Body of pancreas (tissue), 4 donors: ENCODE measurements at regions not wholly inside any gene's neighbourhood (a gene's known extent, or its start where the extent isn't known, plus 50 kb on each side); places are given as distances from the start of the nearest gene placed in this dataset.

Experiments used
- ATAC-seq: fragments of 150-250 bp; one replicate; pipeline ENCODE4 v1.9.1; 2016
- DNase-seq, 4 donors: peaks; one replicate each; pipeline ENCODE4 v3.0.0-alpha.2; 2019
- H3K27ac ChIP-seq, 4 donors: fragments of 200-600 bp; sonication (generic); 1 replicate in 3 of 4; 2 replicates in 1 of 4; pipeline versions ENCODE4 v1.5.1 to v1.6.1; 2016 to 2019; ENCODE audit warnings: mild to moderate bottlenecking in 1 of 4, mixed read lengths in 1 of 4, moderate library complexity in 1 of 4
- H3K27me3 ChIP-seq, 2 donors: fragments of 200-600 bp; sonication (generic); one replicate each; pipeline ENCODE4 v1.6.0; 2016; ENCODE audit warnings: mild to moderate bottlenecking in 1 of 2
- H3K36me3 ChIP-seq, 2 donors: fragments of 200-600 bp; sonication (generic); replicated peaks in 1 of 2; 2 replicates each; pipeline ENCODE4 v1.5.1; 2016; ENCODE audit warnings: low read depth in 2 of 2; ENCODE audit not compliant: insufficient read depth in 1 of 2
- H3K4me1 ChIP-seq: fragments of 200-600 bp; sonication (generic); one replicate; pipeline ENCODE4 v1.6.0; 2016
- H3K4me3 ChIP-seq, 2 donors: fragments of 200-600 bp; sonication (generic); 1 replicate in 1 of 2; 2 replicates in 1 of 2; pipeline ENCODE4 v1.5.1; 2016 to 2019
- H3K9me3 ChIP-seq, 3 donors: fragments of 200-600 bp; sonication (generic); 1 replicate in 2 of 3; 2 replicates in 1 of 3; pipeline ENCODE4 v1.5.1; 2016
- POLR2A ChIP-seq, 3 donors: fragments of 450-650 bp; IDR thresholded peaks; one replicate each; pipeline ENCODE4 v1.6.1; 2016; ENCODE audit warnings: antibody characterized with exemption in 3 of 3, mild to moderate bottlenecking in 2 of 3
- WGBS, 2 donors: methylation state at CpG; one replicate each; pipeline ENCODE4 v1.1.5; 2017; 5-methylcytosine and 5-hydroxymethylcytosine counted together
- intact Hi-C: fragments of 100-400 bp; cut with DNase I; formaldehyde crosslinking; loops from one replicate; pipeline ENCODE4 v1.15.1; 2023
- TF ChIP-seq, protein P1 (sequence below), 7 experiments: fragments of 450-650 bp in 4 of 7; fragments of 200-600 bp in 3 of 7; sonication (generic) in 3 of 7; IDR thresholded peaks; one replicate each; pipeline ENCODE4 v1.5.1; 2016 to 2019; ENCODE audit warnings: antibody characterized with exemption in 7 of 7

DNA sequence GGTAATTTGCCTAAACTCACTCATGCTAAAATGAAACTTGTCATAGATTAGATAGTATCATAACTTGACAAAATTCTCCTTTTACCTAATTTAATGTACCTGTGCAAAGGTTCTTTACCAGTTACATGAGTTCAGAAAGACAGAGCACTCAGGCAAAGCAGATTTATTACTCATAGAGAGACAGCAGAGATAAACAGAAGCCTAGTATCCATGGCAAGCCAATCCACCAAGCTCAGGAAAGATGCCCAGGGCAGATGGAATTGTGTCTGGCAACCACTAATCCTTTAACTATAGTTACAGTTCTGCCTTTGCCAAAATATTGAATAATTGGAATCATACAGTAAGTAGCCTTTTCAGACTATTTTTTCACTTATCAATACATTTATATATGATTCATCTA is 826.2 kb downstream of the TECRL start:
- no peaks in the 10 kb centered on the region for H3K36me3 ChIP-seq
- H3K27me3 ChIP-seq = no peaks in the 10 kb centered on the region
- no peaks in the 10 kb centered on the region for H3K9me3 ChIP-seq
- TF ChIP-seq POLR2A (IDR thresholded peaks at IDR 0.05) = no peak
- TF ChIP-seq, protein P1, sequence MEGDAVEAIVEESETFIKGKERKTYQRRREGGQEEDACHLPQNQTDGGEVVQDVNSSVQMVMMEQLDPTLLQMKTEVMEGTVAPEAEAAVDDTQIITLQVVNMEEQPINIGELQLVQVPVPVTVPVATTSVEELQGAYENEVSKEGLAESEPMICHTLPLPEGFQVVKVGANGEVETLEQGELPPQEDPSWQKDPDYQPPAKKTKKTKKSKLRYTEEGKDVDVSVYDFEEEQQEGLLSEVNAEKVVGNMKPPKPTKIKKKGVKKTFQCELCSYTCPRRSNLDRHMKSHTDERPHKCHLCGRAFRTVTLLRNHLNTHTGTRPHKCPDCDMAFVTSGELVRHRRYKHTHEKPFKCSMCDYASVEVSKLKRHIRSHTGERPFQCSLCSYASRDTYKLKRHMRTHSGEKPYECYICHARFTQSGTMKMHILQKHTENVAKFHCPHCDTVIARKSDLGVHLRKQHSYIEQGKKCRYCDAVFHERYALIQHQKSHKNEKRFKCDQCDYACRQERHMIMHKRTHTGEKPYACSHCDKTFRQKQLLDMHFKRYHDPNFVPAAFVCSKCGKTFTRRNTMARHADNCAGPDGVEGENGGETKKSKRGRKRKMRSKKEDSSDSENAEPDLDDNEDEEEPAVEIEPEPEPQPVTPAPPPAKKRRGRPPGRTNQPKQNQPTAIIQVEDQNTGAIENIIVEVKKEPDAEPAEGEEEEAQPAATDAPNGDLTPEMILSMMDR (IDR thresholded peaks at IDR 0.05) = no peak
- DNase-seq (no peak), ATAC-seq (no peak)
- H3K4me3 ChIP-seq = no peak overlapping the region
- intact Hi-C loops = no loop called here
- no peak overlapping the region for H3K27ac ChIP-seq
- no peaks in the 10 kb centered on the region for H3K4me1 ChIP-seq

GRCh38 chr4:63580796-63581475 is 828.3 kb downstream of the TECRL start:
- ATAC-seq (no peak), DNase-seq (no peak)
- Histone ChIP-seq H3K4me3 (no peak overlapping the region), H3K36me3 (no peaks in the 10 kb centered on the region), H3K27me3 (no peaks in the 10 kb centered on the region), H3K4me1 (no peaks in the 10 kb centered on the region), H3K27ac (no peak overlapping the region), H3K9me3 (peaks cover 0 to 6% (median 0%) of the 10 kb centered on the region in 3 donors)
- 36 to 50% methylated on average over 1 of the region's 1 CpG for WGBS, 2 donors
- no peak for TF ChIP-seq POLR2A (IDR thresholded peaks at IDR 0.05)
- TF ChIP-seq, protein P1 (IDR thresholded peaks at IDR 0.05) = no peak
- intact Hi-C loops = no loop called here

- Histone ChIP-seq H3K4me3 (no peak overlapping the region), H3K9me3 (peaks cover 0 to 20% (median 0%) of the 10 kb centered on the region in 3 donors), H3K36me3 (no peaks in the 10 kb centered on the region), H3K27me3 (no peaks in the 10 kb centered on the region), H3K27ac (no peak overlapping the region), H3K4me1 (no peaks in the 10 kb centered on the region)
- intact Hi-C loops = no loop called here
- ATAC-seq = no peak
- no peak for DNase-seq
- no peak for TF ChIP-seq POLR2A (IDR thresholded peaks at IDR 0.05)
- TF ChIP-seq, protein P1 (IDR thresholded peaks at IDR 0.05) = no peak
Measured at GRCh38 chr4:63578383-63578782, 830.9 kb downstream of the TECRL start.

DNA sequence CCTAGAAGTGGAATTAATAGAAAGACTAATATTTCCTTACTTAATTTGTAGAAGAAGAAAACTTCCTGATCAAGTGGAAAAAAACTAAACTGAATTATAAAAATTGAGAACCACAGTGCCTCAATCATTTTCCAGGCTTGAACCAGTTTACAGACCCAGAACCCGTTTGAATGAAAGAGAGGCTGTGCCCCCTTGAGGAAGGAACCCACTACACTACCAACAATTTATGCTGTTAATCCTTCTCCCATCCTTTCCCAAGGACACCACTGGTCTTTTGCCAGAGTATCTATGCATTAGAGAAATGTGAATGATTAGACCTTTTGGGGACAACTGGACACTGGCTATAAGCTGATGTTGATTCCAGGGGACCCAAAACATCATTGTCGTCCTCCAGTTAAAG is 842.6 kb downstream of the TECRL start:
- no peaks in the 10 kb centered on the region for H3K36me3 ChIP-seq
- 34 to 36% methylated on average over 2 of the region's 2 CpGs for WGBS, 2 donors
- H3K27ac ChIP-seq = no peak overlapping the region
- TF ChIP-seq, protein P1 (IDR thresholded peaks at IDR 0.05) = no peak
- no peak for TF ChIP-seq POLR2A (IDR thresholded peaks at IDR 0.05)
- DNase-seq (no peak), ATAC-seq (no peak)
- H3K4me1 ChIP-seq = no peaks in the 10 kb centered on the region
- intact Hi-C loops = no loop called here
- H3K9me3 ChIP-seq = no peaks in the 10 kb centered on the region
- no peaks in the 10 kb centered on the region for H3K27me3 ChIP-seq
- H3K4me3 ChIP-seq = no peak overlapping the region

DNA sequence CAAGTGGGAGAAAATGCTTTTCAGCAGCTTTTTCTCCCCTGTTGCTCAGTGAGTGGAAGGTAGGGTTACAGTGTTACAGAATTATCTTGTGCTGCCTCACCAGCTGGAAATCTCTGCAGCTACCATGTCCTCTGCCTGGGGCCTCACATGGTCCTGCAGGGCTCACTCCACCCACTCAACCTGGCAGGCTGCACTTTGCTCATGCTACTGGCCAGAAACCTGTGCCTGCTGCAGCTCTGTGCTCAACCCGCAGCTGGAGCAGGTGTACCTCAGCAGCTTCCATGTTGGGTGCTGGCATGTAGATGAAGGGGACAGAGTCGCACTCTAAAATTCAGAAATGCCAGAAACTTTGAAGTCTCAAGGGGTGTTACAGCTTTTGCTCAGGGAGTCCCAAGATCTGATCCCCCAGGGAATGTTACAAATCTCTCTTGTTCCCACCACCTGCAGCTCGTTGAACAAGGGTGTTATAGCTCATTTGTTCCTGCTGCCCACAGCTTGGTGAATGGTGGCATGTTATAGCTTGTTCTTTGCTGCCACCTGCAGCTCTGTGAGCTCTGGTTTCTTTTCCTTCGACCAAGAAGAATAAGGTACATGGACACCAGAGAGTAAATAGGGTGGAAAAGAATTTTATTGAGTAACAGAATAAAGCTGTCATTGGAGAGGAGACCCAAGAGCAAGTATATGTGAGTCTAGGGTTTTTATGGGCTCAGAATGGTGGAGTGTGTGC is 845.8 kb downstream of the TECRL start:
- 44 to 60% methylated on average over 4 of the region's 4 CpGs for WGBS, 2 donors
- Histone ChIP-seq H3K36me3 (no peaks in the 10 kb centered on the region), H3K9me3 (no peaks in the 10 kb centered on the region), H3K27me3 (no peaks in the 10 kb centered on the region), H3K4me1 (no peaks in the 10 kb centered on the region), H3K4me3 (no peak overlapping the region), H3K27ac (no peak overlapping the region)
- intact Hi-C loops = no loop called here
- no peak for DNase-seq
- ATAC-seq = no peak
- TF ChIP-seq POLR2A (IDR thresholded peaks at IDR 0.05) = no peak
- TF ChIP-seq, protein P1 (IDR thresholded peaks at IDR 0.05) = no peak
